Endodermal cell (in vitro differentiated cells): ENCODE measurements at regions not wholly inside any gene's neighbourhood (a gene's known extent, or its start where the extent isn't known, plus 50 kb on each side); places are given as distances from the start of the nearest gene placed in this dataset.

Experiments
- DNase-seq: peaks from one replicate; pipeline ENCODE4 v3.0.0-alpha.2; 2017
- H3K27ac ChIP-seq: 2 replicates; pipeline ENCODE4 v1.5.1; 2013; ENCODE audit warnings: mild to moderate bottlenecking, low read depth, low read length, moderate library complexity
- H3K27me3 ChIP-seq: 2 replicates; pipeline ENCODE4 v1.6.1; 2013; ENCODE audit warnings: mild to moderate bottlenecking, low read length, moderate library complexity; ENCODE audit not compliant: insufficient read depth, control insufficient read depth, poor library complexity, severe bottlenecking
- H3K36me3 ChIP-seq: 2 replicates; pipeline ENCODE4 v1.7.0; 2013; ENCODE audit warnings: mild to moderate bottlenecking, low read length, moderate library complexity; ENCODE audit not compliant: control insufficient read depth, insufficient read depth
- H3K4me1 ChIP-seq: one replicate; pipeline ENCODE4 v1.7.0; 2013; ENCODE audit warnings: low read length; ENCODE audit not compliant: control insufficient read depth, insufficient read depth
- H3K4me3 ChIP-seq: 2 replicates; pipeline ENCODE4 v1.5.1; 2013; ENCODE audit warnings: mild to moderate bottlenecking, low read length, moderate library complexity
- H3K9ac ChIP-seq: 2 replicates; pipeline ENCODE4 v1.6.1; 2013; ENCODE audit warnings: mild to moderate bottlenecking, low read length, moderate library complexity; ENCODE audit not compliant: poor library complexity, severe bottlenecking; ENCODE audit errors: extremely low read depth
- H3K9me3 ChIP-seq: 2 replicates; pipeline ENCODE4 v1.6.1; 2013; ENCODE audit warnings: mild to moderate bottlenecking, low read length, moderate library complexity; ENCODE audit not compliant: control insufficient read depth
- H3K27ac Mint-ChIP-seq: 2 replicates; pipeline ENCODE4 v1.8.0; 2020; ENCODE audit warnings: mixed read lengths
- H3K27me3 Mint-ChIP-seq: 2 replicates; pipeline ENCODE4 v1.8.0; 2021; ENCODE audit warnings: mild to moderate bottlenecking, mixed read lengths; ENCODE audit not compliant: insufficient read depth
- H3K36me3 Mint-ChIP-seq: 2 replicates; pipeline ENCODE4 v1.8.0; 2020; ENCODE audit warnings: low read depth, mixed read lengths
- H3K4me1 Mint-ChIP-seq: 2 replicates; pipeline ENCODE4 v1.8.0; 2020; ENCODE audit warnings: mixed read lengths
- H3K4me3 Mint-ChIP-seq: 2 replicates; pipeline ENCODE4 v1.8.0; 2020; ENCODE audit warnings: mild to moderate bottlenecking, moderate library complexity, mixed read lengths
- H3K9me3 Mint-ChIP-seq: 2 replicates; pipeline ENCODE4 v1.8.0; 2020; ENCODE audit warnings: mild to moderate bottlenecking, mixed read lengths
- CTCF ChIP-seq: fragments of 200-600 bp; sonication (generic); conservative IDR thresholded peaks from 2 replicates; pipeline ENCODE4 v1.5.0; 2021; ENCODE audit warnings: antibody characterized with exemption, mild to moderate bottlenecking
- WGBS, 2 experiments: methylation state at CpG; one replicate each; pipeline versions ENCODE4 v1.1.5 to v1.1.7; 2013; ENCODE audit warnings: missing lambda C conversion rate in 2 of 2, mixed read lengths in 1 of 2; ENCODE audit not compliant: insufficient coverage in 1 of 2, insufficient read length in 1 of 2; 5-methylcytosine and 5-hydroxymethylcytosine counted together

- Mint-ChIP-seq H3K9me3 (no peaks in the 10 kb centered on the region), H3K27me3 (no peaks in the 10 kb centered on the region), H3K27ac (no peak overlapping the region), H3K4me1 (peaks cover 5% of the 10 kb centered on the region), H3K36me3 (no peaks in the 10 kb centered on the region), H3K4me3 (no peak overlapping the region)
- Histone ChIP-seq H3K9ac (no peak overlapping the region), H3K4me3 (no peak overlapping the region), H3K36me3 (no peaks in the 10 kb centered on the region), H3K27me3 (no peaks in the 10 kb centered on the region), H3K4me1 (no peaks in the 10 kb centered on the region), H3K9me3 (no peaks in the 10 kb centered on the region), H3K27ac (no peak overlapping the region)
- TF ChIP-seq CTCF: no peak
- no peak for DNase-seq
- 60 to 92% methylated on average over 1 to 3 of the region's 3 CpGs for WGBS, 2 experiments
Observed at GRCh38 chr5:86858442-86858841, 240.7 kb downstream of the COX7C start.

- DNase-seq: no peak
- H3K4me1 Mint-ChIP-seq: peaks cover 25% of the 10 kb centered on the region
- TF ChIP-seq CTCF: no peak
- no peaks in the 10 kb centered on the region for H3K4me1 ChIP-seq
- no peaks in the 10 kb centered on the region for H3K9me3 Mint-ChIP-seq
- H3K27ac ChIP-seq: peak overlapping the region; percentile 65
- 71 to 85% methylated on average over 1 to 2 of the region's 2 CpGs for WGBS, 2 experiments
- no peaks in the 10 kb centered on the region for H3K36me3 ChIP-seq
- H3K9me3 ChIP-seq: no peaks in the 10 kb centered on the region
- no peak overlapping the region for H3K9ac ChIP-seq
- H3K4me3 ChIP-seq: no peak overlapping the region
- no peaks in the 10 kb centered on the region for H3K27me3 Mint-ChIP-seq
- H3K4me3 Mint-ChIP-seq: no peak overlapping the region
- H3K36me3 Mint-ChIP-seq: no peaks in the 10 kb centered on the region
- no peaks in the 10 kb centered on the region for H3K27me3 ChIP-seq
- no peak overlapping the region for H3K27ac Mint-ChIP-seq
Observed at GRCh38 chr5:86861512-86861911, 243.8 kb downstream of the COX7C start.

- H3K27me3 ChIP-seq: no peaks in the 10 kb centered on the region
- Mint-ChIP-seq H3K9me3 (no peaks in the 10 kb centered on the region), H3K27ac (no peak overlapping the region), H3K4me1 (peaks cover 25% of the 10 kb centered on the region), H3K36me3 (no peaks in the 10 kb centered on the region), H3K4me3 (no peak overlapping the region), H3K27me3 (no peaks in the 10 kb centered on the region)
- no peak overlapping the region for H3K4me3 ChIP-seq
- no peak for DNase-seq
- H3K27ac ChIP-seq: peak overlapping the region; percentile 65
- WGBS, 2 experiments: 88 to 94% methylated on average over 1 to 3 of the region's 3 CpGs
- H3K9me3 ChIP-seq: no peaks in the 10 kb centered on the region
- no peak overlapping the region for H3K9ac ChIP-seq
- no peak for TF ChIP-seq CTCF
- no peaks in the 10 kb centered on the region for H3K4me1 ChIP-seq
- no peaks in the 10 kb centered on the region for H3K36me3 ChIP-seq
Observed at GRCh38 chr5:86862093-86862492, 244.4 kb downstream of the COX7C start.
